ENCODE measurements at regions not wholly inside any gene's neighbourhood (a gene's known extent, or its start where the extent isn't known, plus 50 kb on each side); places are given as distances from the start of the nearest gene placed in this dataset.

DNA sequence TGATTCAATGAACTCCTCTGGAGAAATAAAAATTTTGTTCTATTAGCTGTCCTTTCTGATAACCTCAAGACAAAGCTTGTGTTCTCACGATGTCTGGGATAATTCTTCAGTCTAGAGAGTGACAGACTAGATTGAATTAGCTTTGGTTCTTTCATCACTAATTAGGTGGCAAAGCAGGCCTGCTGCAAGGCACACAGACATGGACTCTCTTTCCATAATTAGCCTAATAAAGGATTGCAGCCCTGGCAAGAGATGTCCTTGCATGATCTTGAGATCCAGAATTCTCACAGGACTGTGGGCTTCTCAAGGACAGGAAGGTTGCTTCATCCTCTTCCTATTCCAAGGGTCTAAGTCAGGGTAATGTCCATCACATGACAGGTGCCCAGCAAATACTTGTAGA, 245.6 kb upstream of the ZC3H12C start:
- Mint-ChIP-seq H3K9me3 (no peaks in the 10 kb centered on the region), H3K36me3 (ENCODE audit: low read depth) (no peaks in the 10 kb centered on the region), H3K4me3 (no peak overlapping the region), H3K4me1 (no peaks in the 10 kb centered on the region), H3K27ac (ENCODE audit: unreplicated experiment) (no peak overlapping the region), H3K27me3 (ENCODE audit: low read depth) (no peaks in the 10 kb centered on the region)
- TF ChIP-seq CTCF (conservative IDR thresholded peaks at IDR 0.05): no peak
- no peak for DNase-seq (ENCODE audit: low read depth, low spot score)

GRCh38 chr11:109849051-109849450, 244.1 kb upstream of the ZC3H12C start:
- Mint-ChIP-seq H3K27ac (ENCODE audit: unreplicated experiment) (no peak overlapping the region), H3K4me1 (no peaks in the 10 kb centered on the region), H3K9me3 (no peaks in the 10 kb centered on the region), H3K27me3 (ENCODE audit: low read depth) (no peaks in the 10 kb centered on the region), H3K36me3 (ENCODE audit: low read depth) (no peaks in the 10 kb centered on the region), H3K4me3 (no peak overlapping the region)
- no peak for TF ChIP-seq CTCF (conservative IDR thresholded peaks at IDR 0.05)
- DNase-seq (ENCODE audit: low read depth, low spot score): no peak

GRCh38 chr11:109849946-109850345, 243.2 kb upstream of the ZC3H12C start:
- no peak for TF ChIP-seq CTCF (conservative IDR thresholded peaks at IDR 0.05)
- H3K36me3 Mint-ChIP-seq (ENCODE audit: low read depth): no peaks in the 10 kb centered on the region
- no peak overlapping the region for H3K4me3 Mint-ChIP-seq
- no peak for DNase-seq (ENCODE audit: low read depth, low spot score)
- H3K27ac Mint-ChIP-seq (ENCODE audit: unreplicated experiment): no peak overlapping the region
- H3K4me1 Mint-ChIP-seq: no peaks in the 10 kb centered on the region
- no peaks in the 10 kb centered on the region for H3K27me3 Mint-ChIP-seq (ENCODE audit: low read depth)
- no peaks in the 10 kb centered on the region for H3K9me3 Mint-ChIP-seq

DNA sequence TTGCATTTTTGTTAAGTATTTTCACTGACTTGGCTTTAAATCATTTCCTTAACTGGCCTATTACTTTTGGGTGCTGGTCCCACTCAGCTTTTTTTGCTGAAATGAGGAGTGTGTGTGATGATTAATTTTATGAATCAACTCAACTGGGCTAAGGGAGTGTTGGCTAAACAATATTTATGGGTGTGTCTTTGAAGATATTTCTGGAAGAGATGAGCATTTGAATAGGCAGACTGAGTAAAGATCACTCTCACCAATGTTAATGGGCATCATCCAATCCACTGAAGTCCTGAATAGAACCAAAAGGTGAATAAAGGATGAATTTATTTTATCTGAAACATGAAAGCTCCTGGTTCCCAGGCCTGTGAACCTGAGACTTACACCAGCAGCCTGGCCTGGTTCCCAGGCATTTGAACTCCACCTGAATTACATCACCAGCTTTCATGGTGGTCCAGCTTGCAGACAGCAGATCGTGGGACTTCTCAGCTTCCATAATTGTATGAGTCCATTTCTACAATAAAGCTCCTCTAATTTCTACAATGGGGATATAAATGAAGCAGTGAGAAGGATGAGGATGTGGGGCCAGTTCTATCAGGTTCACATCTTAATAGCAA, 241.3 kb upstream of the ZC3H12C start:
- Mint-ChIP-seq H3K36me3 (ENCODE audit: low read depth) (no peaks in the 10 kb centered on the region), H3K9me3 (no peaks in the 10 kb centered on the region), H3K4me1 (no peaks in the 10 kb centered on the region), H3K27ac (ENCODE audit: unreplicated experiment) (no peak overlapping the region), H3K4me3 (no peak overlapping the region), H3K27me3 (ENCODE audit: low read depth) (no peaks in the 10 kb centered on the region)
- no peak for TF ChIP-seq CTCF (conservative IDR thresholded peaks at IDR 0.05)
- no peak for DNase-seq (ENCODE audit: low read depth, low spot score)

DNA sequence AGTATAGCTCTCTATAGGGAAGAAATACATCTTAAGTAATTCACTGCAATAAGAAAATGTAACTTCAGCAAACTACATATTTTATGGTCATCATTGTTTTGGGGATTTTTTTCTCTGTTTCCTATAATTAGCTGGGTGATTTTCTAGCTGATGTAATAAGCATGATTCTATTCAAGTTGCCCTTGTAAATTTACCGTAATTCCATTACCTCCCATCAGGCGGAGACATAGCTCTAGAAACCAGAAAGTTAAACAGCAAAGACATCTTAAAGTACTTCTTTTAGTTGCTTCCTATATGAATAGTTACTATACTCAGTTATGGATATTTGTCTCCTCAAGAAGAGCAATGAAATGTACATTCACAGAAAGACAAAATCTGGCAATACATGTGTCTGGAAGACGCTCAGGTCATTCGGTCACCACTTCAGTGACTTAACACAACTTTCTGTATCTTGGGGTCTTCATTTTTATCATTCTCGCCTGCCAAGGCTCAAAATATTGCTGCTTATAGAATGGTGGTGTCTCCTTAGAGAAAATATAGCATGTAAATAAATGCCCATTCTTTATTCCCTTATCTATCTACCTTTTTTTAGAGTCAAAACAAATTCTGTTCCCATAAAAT, 239.9 kb upstream of the ZC3H12C start:
- no peak overlapping the region for H3K27ac Mint-ChIP-seq (ENCODE audit: unreplicated experiment)

More for the DNA sequence above, 239.9 kb upstream of the ZC3H12C start:
- Mint-ChIP-seq H3K36me3 (ENCODE audit: low read depth) (no peaks in the 10 kb centered on the region), H3K27me3 (ENCODE audit: low read depth) (no peaks in the 10 kb centered on the region), H3K4me3 (no peak overlapping the region), H3K4me1 (no peaks in the 10 kb centered on the region), H3K9me3 (no peaks in the 10 kb centered on the region)
- peak; percentile 79 for TF ChIP-seq CTCF (conservative IDR thresholded peaks at IDR 0.05)
- DNase-seq (ENCODE audit: low read depth, low spot score): peak; percentile 20

Data from neural crest cell (in vitro differentiated cells).